Keratinocyte (primary cell): ENCODE measurements at regions not wholly inside any gene's neighbourhood (a gene's known extent, or its start where the extent isn't known, plus 50 kb on each side); places are given as distances from the start of the nearest gene placed in this dataset.

Experiments
- DNase-seq: peaks from one replicate; pipeline ENCODE4 v3.0.0-alpha.2; 2011; ENCODE audit warnings: low read depth, missing footprints, low spot score
- FAIRE-seq: peaks from 2 replicates; lab custom pipeline; 2011; peaks lifted over from hg19 to GRCh38; lab: Jason Lieb, UNC
- H2AFZ ChIP-seq: 2 replicates; pipeline ENCODE4 v1.6.0; 2012; ENCODE audit warnings: low read length, control low read depth, inconsistent platforms; ENCODE audit not compliant: control insufficient read depth
- H3K27ac ChIP-seq: 2 replicates; pipeline ENCODE4 v1.5.1; 2011; ENCODE audit warnings: low read length; ENCODE audit not compliant: control insufficient read depth, insufficient read depth
- H3K27me3 ChIP-seq: 3 replicates; pipeline ENCODE4 v1.6.0; 2011; ENCODE audit warnings: low read length; ENCODE audit not compliant: control insufficient read depth, insufficient read depth; ENCODE audit errors: extremely low read depth
- H3K36me3 ChIP-seq, 2 experiments: 2 replicates in 1 of 2; 3 replicates in 1 of 2; pipeline ENCODE4 v1.5.1; 2011; ENCODE audit warnings: low read length in 2 of 2, mild to moderate bottlenecking in 1 of 2; ENCODE audit not compliant: control insufficient read depth in 2 of 2, insufficient read depth in 2 of 2; ENCODE audit errors: extremely low read depth in 1 of 2
- H3K4me1 ChIP-seq: 3 replicates; pipeline ENCODE4 v1.5.1; 2011; ENCODE audit warnings: low read length; ENCODE audit not compliant: control insufficient read depth, insufficient read depth; ENCODE audit errors: extremely low read depth
- H3K4me2 ChIP-seq: 3 replicates; pipeline ENCODE4 v1.6.0; 2011; ENCODE audit warnings: low read depth, low read length; ENCODE audit not compliant: control insufficient read depth, insufficient read depth; ENCODE audit errors: extremely low read depth
- H3K4me3 ChIP-seq, 3 experiments: fragments of 200-600 bp in 1 of 3; sonication (generic) in 1 of 3; 2 replicates in 2 of 3; 3 replicates in 1 of 3; pipeline ENCODE4 v1.5.1; 2011 to 2016; ENCODE audit warnings: low read length in 3 of 3, mild to moderate bottlenecking in 3 of 3, control low read depth in 2 of 3, inconsistent platforms in 1 of 3, low read depth in 1 of 3, mixed read lengths in 1 of 3, mixed run types in 1 of 3, moderate library complexity in 1 of 3; ENCODE audit not compliant: control insufficient read depth in 2 of 3, insufficient read depth in 2 of 3; ENCODE audit errors: extremely low read depth in 1 of 3
- H3K79me2 ChIP-seq: 2 replicates; pipeline ENCODE4 v1.6.0; 2012; ENCODE audit warnings: low read length; ENCODE audit not compliant: control insufficient read depth, insufficient read depth
- H3K9ac ChIP-seq: 3 replicates; pipeline ENCODE4 v1.6.0; 2011; ENCODE audit warnings: low read length; ENCODE audit not compliant: control insufficient read depth, insufficient read depth; ENCODE audit errors: extremely low read depth
- H3K9me1 ChIP-seq: 3 replicates; pipeline ENCODE4 v1.6.0; 2011; ENCODE audit warnings: low read length; ENCODE audit not compliant: control insufficient read depth, insufficient read depth; ENCODE audit errors: extremely low read depth
- H3K9me3 ChIP-seq: 2 replicates; pipeline ENCODE4 v1.5.1; 2012; ENCODE audit warnings: low read depth, low read length; ENCODE audit not compliant: control insufficient read depth
- H4K20me1 ChIP-seq: 3 replicates; pipeline ENCODE4 v1.6.0; 2011; ENCODE audit warnings: low read length; ENCODE audit not compliant: control insufficient read depth, insufficient read depth; ENCODE audit errors: extremely low read depth
- CTCF ChIP-seq, 3 experiments: IDR thresholded peaks in 1 of 3; conservative IDR thresholded peaks in 1 of 3; optimal IDR thresholded peaks in 1 of 3; 2 replicates in 2 of 3; 3 replicates in 1 of 3; pipeline versions ENCODE3 to v1.5.1; 2011; ENCODE audit warnings: low read length in 3 of 3, mild to moderate bottlenecking in 3 of 3, moderate library complexity in 2 of 3, control low read depth in 1 of 3, inconsistent platforms in 1 of 3; ENCODE audit not compliant: insufficient read depth in 2 of 3; ENCODE audit errors: extremely low read depth in 1 of 3
- EZH2 ChIP-seq: IDR thresholded peaks from one replicate; pipeline ENCODE4 v1.6.1; 2012; ENCODE audit warnings: inconsistent platforms, mild to moderate bottlenecking, low read length, moderate library complexity
- dilution Hi-C: fragments of 300-500 bp; cut with MboI; formaldehyde crosslinking; loops from one replicate; pipeline ENCODE4 v1.7.0; 2020; ENCODE audit warnings: low sequenced_read_pairs; ENCODE audit not compliant: extremely low pct_ligation_motif_present

GRCh38 chr3:116837483-116837882 lies 127.9 kb downstream of the TUSC7 start:
- H3K9me3 ChIP-seq = no peaks in the 10 kb centered on the region
- no peak overlapping the region for H3K27ac ChIP-seq
- H3K9me1 ChIP-seq = no peaks in the 10 kb centered on the region
- no peaks in the 10 kb centered on the region for H3K79me2 ChIP-seq
- TF ChIP-seq CTCF (optimal IDR thresholded peaks at IDR 0.05 in 1 of 3, IDR thresholded peaks at IDR 0.05 in 1 of 3, conservative IDR thresholded peaks at IDR 0.05 in 1 of 3; ENCODE audit: extremely low read depth in 1 of 3, insufficient read depth in 2 of 3, low read length in 3 of 3) (no peak), EZH2 (no peak)
- no peak overlapping the region for H3K9ac ChIP-seq
- H3K4me1 ChIP-seq = no peaks in the 10 kb centered on the region
- dilution Hi-C loops = no loop called here
- no peak overlapping the region for H3K4me2 ChIP-seq
- H4K20me1 ChIP-seq = no peaks in the 10 kb centered on the region
- DNase-seq (no peak), FAIRE-seq (no peak)
- no peaks in the 10 kb centered on the region for H3K27me3 ChIP-seq
- no peak overlapping the region for H3K4me3 ChIP-seq
- no peak overlapping the region for H2AFZ ChIP-seq
- H3K36me3 ChIP-seq = no peaks in the 10 kb centered on the region

- Histone ChIP-seq H4K20me1 (no peaks in the 10 kb centered on the region), H2AFZ (no peak overlapping the region), H3K9me3 (no peaks in the 10 kb centered on the region), H3K27me3 (no peaks in the 10 kb centered on the region), H3K4me1 (no peaks in the 10 kb centered on the region), H3K4me2 (no peak overlapping the region), H3K79me2 (no peaks in the 10 kb centered on the region), H3K9ac (no peak overlapping the region), H3K36me3 (no peaks in the 10 kb centered on the region), H3K4me3 (no peak overlapping the region), H3K9me1 (no peaks in the 10 kb centered on the region), H3K27ac (no peak overlapping the region)
- TF ChIP-seq EZH2 (no peak), CTCF (optimal IDR thresholded peaks at IDR 0.05 in 1 of 3, IDR thresholded peaks at IDR 0.05 in 1 of 3, conservative IDR thresholded peaks at IDR 0.05 in 1 of 3; ENCODE audit: extremely low read depth in 1 of 3, insufficient read depth in 2 of 3, low read length in 3 of 3) (no peak)
- DNase-seq = no peak
- dilution Hi-C loops = no loop called here
- FAIRE-seq = no peak
Observed at GRCh38 chr3:116841003-116841735, 131.6 kb downstream of the TUSC7 start.
